ENCODE measurements at regions not wholly inside any gene's neighbourhood (a gene's known extent, or its start where the extent isn't known, plus 50 kb on each side); places are given as distances from the start of the nearest gene placed in this dataset.

- no peak overlapping the region for H3K9ac ChIP-seq (ENCODE audit: low read length)
- no peak overlapping the region for H3K27ac ChIP-seq (ENCODE audit: low read length in 2 of 2)
- no peak overlapping the region for H3K4me3 Mint-ChIP-seq
- H3K4me1 ChIP-seq (ENCODE audit: control insufficient read depth in 2 of 2, insufficient read depth in 2 of 2, low read length in 2 of 2) = no peaks in the 10 kb centered on the region
- POLR2A ChIA-PET = no interaction called here
- H3K27ac Mint-ChIP-seq = no peak overlapping the region
- no peak for TF ChIP-seq EZH2 (IDR thresholded peaks at IDR 0.05; ENCODE audit: borderline replicate concordance, insufficient read depth, low read depth, low read length, poor library complexity, severe bottlenecking)
- no peak for TF ChIP-seq CTCF (IDR thresholded peaks at IDR 0.05)
- no peaks in the 10 kb centered on the region for H3K9me3 Mint-ChIP-seq (ENCODE audit: insufficient read depth)
- no peak for ATAC-seq (ENCODE audit: low read depth)
- no peaks in the 10 kb centered on the region for H3K4me1 Mint-ChIP-seq
- CTCF ChIA-PET = no interaction called here
- H3K27me3 Mint-ChIP-seq = no peaks in the 10 kb centered on the region
- no peaks in the 10 kb centered on the region for H3K9me3 ChIP-seq (ENCODE audit: control extremely low read depth in 1 of 3, control insufficient read depth in 2 of 3, insufficient read depth in 1 of 3, low read length in 2 of 3)
- no peaks in the 10 kb centered on the region for H4K20me1 ChIP-seq (ENCODE audit: control insufficient read depth, insufficient read depth, low read length, poor library complexity, severe bottlenecking)
- H3K27me3 ChIP-seq (replicated peaks in 1 of 4; ENCODE audit: control extremely low read depth in 1 of 4, control insufficient read depth in 3 of 4, insufficient read depth in 4 of 4, low read length in 3 of 4) = no peaks in the 10 kb centered on the region
- no peak for DNase-seq
- no peak overlapping the region for H3K4me2 ChIP-seq (replicated peaks; ENCODE audit: low read depth, low read length, poor library complexity, severe bottlenecking)
- H2AFZ ChIP-seq (ENCODE audit: insufficient read depth, low read depth, low read length, poor library complexity, severe bottlenecking) = no peak overlapping the region
- H3K36me3 ChIP-seq (replicated peaks in 1 of 2; ENCODE audit: control extremely low read depth in 1 of 2, control insufficient read depth in 1 of 2, extremely low read depth in 1 of 2, insufficient read depth in 2 of 2, low read length in 1 of 2) = no peaks in the 10 kb centered on the region
- no peaks in the 10 kb centered on the region for H3K79me2 ChIP-seq (ENCODE audit: control insufficient read depth, insufficient read depth, low read length)
- intact Hi-C loops (cut with micrococcal nuclease) = no loop called here
- H3K4me3 ChIP-seq (ENCODE audit: control extremely low read depth in 1 of 5, extremely low read depth in 1 of 5, insufficient read depth in 1 of 5, low read depth in 2 of 5, low read length in 4 of 5) = no peak overlapping the region
These were observed 157.7 kb downstream of the RPRM start for GRCh38 chr2:153320879-153321278.

GRCh38 chr2:153311432-153311831, 167.1 kb downstream of the RPRM start:
- no peak for TF ChIP-seq CTCF (IDR thresholded peaks at IDR 0.05)
- TF ChIP-seq EZH2 (IDR thresholded peaks at IDR 0.05; ENCODE audit: borderline replicate concordance, insufficient read depth, low read depth, low read length, poor library complexity, severe bottlenecking) = no peak
- no peak overlapping the region for H3K27ac ChIP-seq (ENCODE audit: low read length in 2 of 2)
- H3K4me3 ChIP-seq (ENCODE audit: control extremely low read depth in 1 of 5, extremely low read depth in 1 of 5, insufficient read depth in 1 of 5, low read depth in 2 of 5, low read length in 4 of 5) = no peak overlapping the region
- no peaks in the 10 kb centered on the region for H3K36me3 ChIP-seq (replicated peaks in 1 of 2; ENCODE audit: control extremely low read depth in 1 of 2, control insufficient read depth in 1 of 2, extremely low read depth in 1 of 2, insufficient read depth in 2 of 2, low read length in 1 of 2)
- H2AFZ ChIP-seq (ENCODE audit: insufficient read depth, low read depth, low read length, poor library complexity, severe bottlenecking) = no peak overlapping the region
- Mint-ChIP-seq H3K9me3 (ENCODE audit: insufficient read depth) (no peaks in the 10 kb centered on the region), H3K27me3 (no peaks in the 10 kb centered on the region), H3K27ac (no peak overlapping the region), H3K4me1 (no peaks in the 10 kb centered on the region), H3K4me3 (no peak overlapping the region)
- H3K27me3 ChIP-seq (replicated peaks in 1 of 4; ENCODE audit: control extremely low read depth in 1 of 4, control insufficient read depth in 3 of 4, insufficient read depth in 4 of 4, low read length in 3 of 4) = no peaks in the 10 kb centered on the region
- no peak overlapping the region for H3K9ac ChIP-seq (ENCODE audit: low read length)
- CTCF ChIA-PET = no interaction called here
- POLR2A ChIA-PET = no interaction called here
- no peaks in the 10 kb centered on the region for H3K9me3 ChIP-seq (ENCODE audit: control extremely low read depth in 1 of 3, control insufficient read depth in 2 of 3, insufficient read depth in 1 of 3, low read length in 2 of 3)
- no peaks in the 10 kb centered on the region for H4K20me1 ChIP-seq (ENCODE audit: control insufficient read depth, insufficient read depth, low read length, poor library complexity, severe bottlenecking)
- ATAC-seq (ENCODE audit: low read depth) (no peak), DNase-seq (no peak)
- intact Hi-C loops (cut with micrococcal nuclease) = no loop called here
- no peaks in the 10 kb centered on the region for H3K4me1 ChIP-seq (ENCODE audit: control insufficient read depth in 2 of 2, insufficient read depth in 2 of 2, low read length in 2 of 2)
- no peaks in the 10 kb centered on the region for H3K79me2 ChIP-seq (ENCODE audit: control insufficient read depth, insufficient read depth, low read length)
- 59% methylated on average over 7 of the region's 8 CpGs for WGBS (ENCODE audit: insufficient coverage)
- H3K4me2 ChIP-seq (replicated peaks; ENCODE audit: low read depth, low read length, poor library complexity, severe bottlenecking) = no peak overlapping the region
